ENCODE measurements at regions not wholly inside any gene's neighbourhood (a gene's known extent, or its start where the extent isn't known, plus 50 kb on each side); places are given as distances from the start of the nearest gene placed in this dataset.

DNA sequence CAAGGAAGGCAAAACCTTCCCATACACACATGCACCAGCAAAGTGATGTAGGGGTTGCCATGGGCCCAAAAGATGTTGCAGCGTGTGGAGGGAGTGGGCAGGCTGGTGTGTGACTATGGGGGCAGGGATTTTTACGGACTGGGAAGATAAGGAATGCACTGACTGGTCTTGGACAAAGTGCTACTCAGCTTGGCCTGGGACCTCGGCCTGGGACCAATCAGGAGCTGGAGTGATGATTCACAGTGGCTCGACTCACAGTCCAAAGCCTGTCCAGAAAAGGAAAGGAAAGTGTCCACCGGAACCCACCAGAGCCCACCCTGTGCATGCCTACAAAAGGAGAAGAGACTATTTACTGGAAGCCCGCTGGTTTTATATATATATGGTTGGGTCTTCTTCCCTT, 567.0 kb upstream of the GNPDA2 start:
- no TSS peak for BruUV-seq (replicated peaks)
- 15% methylated on average over 6 of the region's 6 CpGs for WGBS (ENCODE audit: insufficient coverage, insufficient replicate concordance, low lambda C conversion rate, missing lambda C conversion rate)
- Histone ChIP-seq H3K4me2 (ENCODE audit: control insufficient read depth, insufficient read depth) (no peak overlapping the region), H3K9ac (ENCODE audit: control insufficient read depth, insufficient read depth, low read length) (no peak overlapping the region), H3K4me3 (no peak overlapping the region), H3K27me3 (replicated peaks in 1 of 2; ENCODE audit: control insufficient read depth in 2 of 2, insufficient read depth in 2 of 2, low read length in 1 of 2) (no peaks in the 10 kb centered on the region), H3K36me3 (ENCODE audit: control insufficient read depth in 2 of 2, insufficient read depth in 2 of 2, low read length in 1 of 2) (no peaks in the 10 kb centered on the region), H3K9me3 (replicated peaks; ENCODE audit: control insufficient read depth, insufficient read depth, low read length) (no peaks in the 10 kb centered on the region), H3K27ac (ENCODE audit: control insufficient read depth, insufficient read depth) (no peak overlapping the region), H3K79me2 (ENCODE audit: control insufficient read depth, insufficient read depth, low read length) (no peaks in the 10 kb centered on the region), H2AFZ (ENCODE audit: control insufficient read depth, low read depth, low read length) (no peak overlapping the region), H3K4me1 (ENCODE audit: control insufficient read depth, insufficient read depth, low read length) (no peaks in the 10 kb centered on the region), H4K20me1 (ENCODE audit: control insufficient read depth, insufficient read depth) (no peaks in the 10 kb centered on the region)
- FAIRE-seq (no peak), ATAC-seq (no peak), DNase-seq (ENCODE audit: low read depth, low spot score) (no peak)
- TF ChIP-seq RAD21 (IDR thresholded peaks at IDR 0.05; ENCODE audit: insufficient read depth, low read depth, low read length) (no peak), ZNF217 (IDR thresholded peaks at IDR 0.05) (no peak), E2F4 (IDR thresholded peaks at IDR 0.05; ENCODE audit: low read depth, low read length) (no peak), HCFC1 (IDR thresholded peaks at IDR 0.05; ENCODE audit: low read length) (no peak), BRCA1 (IDR thresholded peaks at IDR 0.05; ENCODE audit: low read depth, low read length) (no peak), SIN3A (IDR thresholded peaks at IDR 0.05; ENCODE audit: low read depth, low read length) (no peak), SREBF1 (IDR thresholded peaks at IDR 0.05; ENCODE audit: low read length) (no peak), TCF3 (IDR thresholded peaks at IDR 0.05; ENCODE audit: borderline replicate concordance, insufficient read depth, low read depth, low read length) (no peak), MXI1 (IDR thresholded peaks at IDR 0.05; ENCODE audit: low read depth, low read length) (no peak)
- TF ChIP-seq, protein P1, sequence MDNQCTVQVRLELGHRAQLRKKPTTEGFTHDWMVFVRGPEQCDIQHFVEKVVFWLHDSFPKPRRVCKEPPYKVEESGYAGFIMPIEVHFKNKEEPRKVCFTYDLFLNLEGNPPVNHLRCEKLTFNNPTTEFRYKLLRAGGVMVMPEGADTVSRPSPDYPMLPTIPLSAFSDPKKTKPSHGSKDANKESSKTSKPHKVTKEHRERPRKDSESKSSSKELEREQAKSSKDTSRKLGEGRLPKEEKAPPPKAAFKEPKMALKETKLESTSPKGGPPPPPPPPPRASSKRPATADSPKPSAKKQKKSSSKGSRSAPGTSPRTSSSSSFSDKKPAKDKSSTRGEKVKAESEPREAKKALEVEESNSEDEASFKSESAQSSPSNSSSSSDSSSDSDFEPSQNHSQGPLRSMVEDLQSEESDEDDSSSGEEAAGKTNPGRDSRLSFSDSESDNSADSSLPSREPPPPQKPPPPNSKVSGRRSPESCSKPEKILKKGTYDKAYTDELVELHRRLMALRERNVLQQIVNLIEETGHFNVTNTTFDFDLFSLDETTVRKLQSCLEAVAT (IDR thresholded peaks at IDR 0.05), result no peak
- POLR2A ChIA-PET, result no interaction called here
- intact Hi-C loops (cut with micrococcal nuclease; ENCODE audit: unreplicated experiment), result no loop called here
- SMC1A ChIA-PET (ENCODE audit: uncharacterized antibody, unreplicated experiment), result no interaction called here
- CTCF ChIA-PET, result no interaction called here
- RAD21 ChIA-PET (ENCODE audit: unreplicated experiment), result no interaction called here
- in situ Hi-C loops (cut with MboI), result no loop called here

Data from GM12878 (cell line).